IgD-negative memory B cell (primary cell): ENCODE measurements at regions not wholly inside any gene's neighbourhood (a gene's known extent, or its start where the extent isn't known, plus 50 kb on each side); places are given as distances from the start of the nearest gene placed in this dataset.
"Not testable (repeated sequence)": the region's sequence is repeated elsewhere in the genome, so short reads cannot be mapped to it uniquely, and the experiment has no call there.

Source experiments
- H3K27ac Mint-ChIP-seq, 3 donors: one replicate each; pipeline ENCODE4 v1.8.0; 2020 to 2022; ENCODE audit warnings: mild to moderate bottlenecking in 3 of 3, mixed read lengths in 3 of 3, moderate library complexity in 1 of 3
- H3K27me3 Mint-ChIP-seq: one replicate; pipeline ENCODE4 v1.8.0; 2021; ENCODE audit warnings: mixed read lengths
- H3K36me3 Mint-ChIP-seq: one replicate; pipeline ENCODE4 v1.8.0; 2020; ENCODE audit warnings: mild to moderate bottlenecking, mixed read lengths
- H3K4me1 Mint-ChIP-seq, 3 donors: one replicate each; pipeline ENCODE4 v1.8.0; 2020 to 2022; ENCODE audit warnings: mixed read lengths in 3 of 3, mild to moderate bottlenecking in 1 of 3
- H3K4me3 Mint-ChIP-seq, 4 donors: one replicate each; pipeline ENCODE4 v1.8.0; 2020 to 2022; ENCODE audit warnings: mild to moderate bottlenecking in 4 of 4, mixed read lengths in 4 of 4, moderate library complexity in 3 of 4
- H3K9me3 Mint-ChIP-seq, 3 donors: one replicate each; pipeline ENCODE4 v1.8.0; 2020 to 2021; ENCODE audit warnings: mixed read lengths in 3 of 3, mild to moderate bottlenecking in 1 of 3

- H3K36me3 Mint-ChIP-seq = no peaks in the 10 kb centered on the region
- no peak overlapping the region for H3K4me3 Mint-ChIP-seq
- peaks cover 5% of the 10 kb centered on the region for H3K27me3 Mint-ChIP-seq
- H3K27ac Mint-ChIP-seq = no peak overlapping the region
- no peaks in the 10 kb centered on the region for H3K9me3 Mint-ChIP-seq
- no peaks in the 10 kb centered on the region for H3K4me1 Mint-ChIP-seq
Observed at GRCh38 chr12:58087423-58088127, 146.2 kb downstream of the ATP23 start.

- H3K36me3 Mint-ChIP-seq = no peaks in the 10 kb centered on the region
- H3K4me1 Mint-ChIP-seq = no peaks in the 10 kb centered on the region
- peaks cover 0 to 2% (median 1%) of the 10 kb centered on the region in 3 donors for H3K9me3 Mint-ChIP-seq
- H3K27me3 Mint-ChIP-seq = peaks cover 8% of the 10 kb centered on the region
- H3K27ac Mint-ChIP-seq = no peak overlapping the region
- H3K4me3 Mint-ChIP-seq = no peak overlapping the region
Observed at GRCh38 chr12:58089588-58089987, 148.2 kb downstream of the ATP23 start.

- Mint-ChIP-seq H3K4me3 (no peak overlapping the region), H3K27ac (no peak overlapping the region), H3K36me3 (no peaks in the 10 kb centered on the region), H3K4me1 (no peaks in the 10 kb centered on the region), H3K9me3 (peaks cover 0 to 2% (median 1%) of the 10 kb centered on the region in 3 donors), H3K27me3 (peaks cover 7% of the 10 kb centered on the region)
Observed at GRCh38 chr12:58090685-58091084, 149.3 kb downstream of the ATP23 start.

- H3K36me3 Mint-ChIP-seq = no peaks in the 10 kb centered on the region
- H3K9me3 Mint-ChIP-seq = peaks cover 0 to 2% (median 1%) of the 10 kb centered on the region in 3 donors
- H3K27ac Mint-ChIP-seq = no peak overlapping the region
- H3K4me3 Mint-ChIP-seq = no peak overlapping the region
- H3K27me3 Mint-ChIP-seq = peaks cover 9% of the 10 kb centered on the region
- no peaks in the 10 kb centered on the region for H3K4me1 Mint-ChIP-seq
Observed at GRCh38 chr12:58095002-58095401, 153.6 kb downstream of the ATP23 start.

- H3K27ac Mint-ChIP-seq = no peak overlapping the region
- no peaks in the 10 kb centered on the region for H3K4me1 Mint-ChIP-seq
- H3K9me3 Mint-ChIP-seq = peaks cover 2 to 5% (median 4%) of the 10 kb centered on the region in 3 donors
- H3K27me3 Mint-ChIP-seq = peaks cover 10% of the 10 kb centered on the region
- H3K36me3 Mint-ChIP-seq = no peaks in the 10 kb centered on the region
- no peak overlapping the region for H3K4me3 Mint-ChIP-seq
Observed at GRCh38 chr12:58097741-58098140, 156.4 kb downstream of the ATP23 start.

- H3K4me3 Mint-ChIP-seq = no peak overlapping the region
- H3K36me3 Mint-ChIP-seq = no peaks in the 10 kb centered on the region
- no peaks in the 10 kb centered on the region for H3K4me1 Mint-ChIP-seq
Observed at GRCh38 chr12:58099476-58099875, 158.1 kb downstream of the ATP23 start.

GRCh38 chr12:58104351-58104755 is 163.0 kb downstream of the ATP23 start:
- H3K27ac Mint-ChIP-seq = no peak overlapping the region
- peaks cover 3 to 8% (median 3%) of the 10 kb centered on the region in 3 donors for H3K9me3 Mint-ChIP-seq
- H3K4me3 Mint-ChIP-seq = no peak overlapping the region
- H3K27me3 Mint-ChIP-seq = peaks cover 7% of the 10 kb centered on the region
- no peaks in the 10 kb centered on the region for H3K36me3 Mint-ChIP-seq
- no peaks in the 10 kb centered on the region for H3K4me1 Mint-ChIP-seq

More at GRCh38 chr12:58099476-58099875, 158.1 kb downstream of the ATP23 start:
- Mint-ChIP-seq H3K9me3 (peaks cover 0 to 4% (median 3%) of the 10 kb centered on the region in 3 donors), H3K27me3 (peaks cover 7% of the 10 kb centered on the region), H3K27ac (no peak overlapping the region)

- Mint-ChIP-seq H3K4me3 (no peak overlapping the region), H3K27me3 (peaks cover 1% of the 10 kb centered on the region), H3K27ac (no peak overlapping the region), H3K36me3 (no peaks in the 10 kb centered on the region), H3K4me1 (no peaks in the 10 kb centered on the region), H3K9me3 (peaks cover 3 to 8% (median 3%) of the 10 kb centered on the region in 3 donors)
Observed at GRCh38 chr12:58105225-58106119, 164.1 kb downstream of the ATP23 start.

GRCh38 chr12:58106195-58106594 is 164.8 kb downstream of the ATP23 start:
- Mint-ChIP-seq H3K27me3 (peaks cover 1% of the 10 kb centered on the region), H3K27ac (no peak overlapping the region), H3K4me3 (no peak overlapping the region), H3K36me3 (no peaks in the 10 kb centered on the region), H3K9me3 (peaks cover 3 to 8% (median 3%) of the 10 kb centered on the region in 3 donors), H3K4me1 (no peaks in the 10 kb centered on the region)

- H3K27ac Mint-ChIP-seq = no peak overlapping the region
- H3K4me3 Mint-ChIP-seq = no peak overlapping the region
- H3K9me3 Mint-ChIP-seq = no peaks in the 10 kb centered on the region
- H3K36me3 Mint-ChIP-seq = no peaks in the 10 kb centered on the region
- no peaks in the 10 kb centered on the region for H3K4me1 Mint-ChIP-seq
- no peaks in the 10 kb centered on the region for H3K27me3 Mint-ChIP-seq
Observed at GRCh38 chr12:58117201-58117600, 175.8 kb downstream of the ATP23 start.

- Mint-ChIP-seq H3K4me1 (no peaks in the 10 kb centered on the region), H3K27ac (no peak overlapping the region), H3K36me3 (no peaks in the 10 kb centered on the region), H3K27me3 (no peaks in the 10 kb centered on the region), H3K4me3 (no peak overlapping the region), H3K9me3 (no peaks in the 10 kb centered on the region)
Observed at GRCh38 chr12:58117667-58118066, 176.3 kb downstream of the ATP23 start.

GRCh38 chr12:58125761-58126160 is 184.4 kb downstream of the ATP23 start:
- H3K9me3 Mint-ChIP-seq, H3K4me1 Mint-ChIP-seq, H3K36me3 Mint-ChIP-seq: not testable (repeated sequence)

GRCh38 chr12:58131986-58132755 is 190.8 kb downstream of the ATP23 start:
- Mint-ChIP-seq H3K9me3 (peaks cover 0 to 4% (median 2%) of the 10 kb centered on the region in 3 donors), H3K27me3 (peaks cover 2% of the 10 kb centered on the region), H3K27ac (no peak overlapping the region), H3K4me3 (no peak overlapping the region), H3K36me3 (no peaks in the 10 kb centered on the region), H3K4me1 (no peaks in the 10 kb centered on the region)

More at GRCh38 chr12:58125761-58126160, 184.4 kb downstream of the ATP23 start:
- H3K27ac Mint-ChIP-seq, H3K27me3 Mint-ChIP-seq, H3K4me3 Mint-ChIP-seq: not testable (repeated sequence)

GRCh38 chr12:58138424-58138823 is 197.1 kb downstream of the ATP23 start:
- Mint-ChIP-seq H3K36me3 (no peaks in the 10 kb centered on the region), H3K4me3 (no peak overlapping the region), H3K4me1 (no peaks in the 10 kb centered on the region), H3K27me3 (peaks cover 2% of the 10 kb centered on the region), H3K9me3 (peaks cover 0 to 8% (median 0%) of the 10 kb centered on the region in 3 donors), H3K27ac (no peak overlapping the region)

GRCh38 chr12:58139894-58140293 is 198.5 kb downstream of the ATP23 start:
- H3K27me3 Mint-ChIP-seq = peaks cover 2% of the 10 kb centered on the region
- no peaks in the 10 kb centered on the region for H3K4me1 Mint-ChIP-seq
- peaks cover 0 to 8% (median 4%) of the 10 kb centered on the region in 3 donors for H3K9me3 Mint-ChIP-seq
- H3K27ac Mint-ChIP-seq = no peak overlapping the region
- H3K4me3 Mint-ChIP-seq = no peak overlapping the region
- H3K36me3 Mint-ChIP-seq = no peaks in the 10 kb centered on the region
